ENCODE measurements at regions not wholly inside any gene's neighbourhood (a gene's known extent, or its start where the extent isn't known, plus 50 kb on each side); places are given as distances from the start of the nearest gene placed in this dataset.

DNA sequence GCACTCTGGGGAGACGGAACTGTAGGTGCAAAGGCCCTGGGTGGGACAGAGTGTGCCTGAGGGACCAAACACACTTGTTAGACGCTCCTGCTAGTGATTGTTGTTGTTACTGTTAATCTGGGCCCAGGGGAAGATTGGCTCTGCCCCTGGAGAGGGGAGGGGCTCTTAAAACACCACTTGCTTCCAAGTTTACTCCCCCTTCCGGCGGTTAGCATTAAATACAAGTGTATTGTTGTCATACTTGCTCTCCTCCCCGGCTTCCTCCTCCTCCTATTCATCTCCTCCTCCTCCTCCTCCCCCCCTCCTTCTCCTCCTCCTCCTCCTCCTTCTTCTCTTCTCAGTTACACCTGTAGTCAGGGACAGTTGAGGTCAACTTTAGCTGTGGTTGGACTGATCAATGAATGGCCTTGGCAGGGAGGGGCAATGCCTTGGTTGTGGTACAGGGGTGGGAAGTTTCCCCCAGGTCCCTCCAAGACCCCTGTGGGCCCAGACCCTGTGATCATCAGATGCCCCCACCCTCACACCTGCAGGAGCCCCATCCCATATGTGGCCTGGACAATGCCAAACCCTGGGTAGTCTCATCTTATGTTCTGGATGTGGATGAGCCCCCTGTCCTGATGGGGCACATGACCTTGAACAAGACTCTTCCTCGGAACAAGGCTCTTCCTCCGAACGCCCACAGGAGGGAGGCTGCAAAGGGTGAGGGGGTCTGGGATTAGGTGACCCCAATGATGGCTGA lies 217.3 kb downstream of the PTPRU start:
- no peak for DNase-seq (ENCODE audit: extremely low spot score)
- no peak overlapping the region for H3K27ac ChIP-seq (replicated peaks in 1 of 4)
- intact Hi-C loops (cut with DNase I): no loop called here
- H3K9me3 ChIP-seq: no peaks in the 10 kb centered on the region
- H3K4me1 ChIP-seq: no peaks in the 10 kb centered on the region
- H3K36me3 ChIP-seq: no peaks in the 10 kb centered on the region
- TF ChIP-seq CTCF (IDR thresholded peaks at IDR 0.05): peak in 1 of 3 experiments; percentile 8
- no peak for TF ChIP-seq POLR2A (IDR thresholded peaks at IDR 0.05; ENCODE audit: low read depth)
- H3K4me3 ChIP-seq: no peak overlapping the region
- H3K27me3 ChIP-seq: peaks cover 0 to 57% (median 0%) of the 10 kb centered on the region in 4 donors
- WGBS: 47% methylated on average over 8 of the region's 8 CpGs

GRCh38 chr1:29452463-29453230 lies 216.3 kb downstream of the PTPRU start:
- Histone ChIP-seq H3K9me3 (no peaks in the 10 kb centered on the region), H3K4me1 (no peaks in the 10 kb centered on the region), H3K27ac (replicated peaks in 1 of 4) (no peak overlapping the region), H3K36me3 (no peaks in the 10 kb centered on the region), H3K4me3 (no peak overlapping the region), H3K27me3 (peaks cover 0 to 54% (median 0%) of the 10 kb centered on the region in 4 donors)
- no peak for TF ChIP-seq EP300 (IDR thresholded peaks at IDR 0.05)
- WGBS: 62% methylated on average over 9 of the region's 10 CpGs
- intact Hi-C loops (cut with DNase I): no loop called here
- DNase-seq (ENCODE audit: extremely low spot score): no peak

- Histone ChIP-seq H3K4me3 (no peak overlapping the region), H3K9me3 (no peaks in the 10 kb centered on the region), H3K36me3 (no peaks in the 10 kb centered on the region), H3K27ac (replicated peaks in 1 of 4) (no peak overlapping the region), H3K27me3 (peaks cover 0 to 46% (median 0%) of the 10 kb centered on the region in 4 donors), H3K4me1 (no peaks in the 10 kb centered on the region)
- intact Hi-C loops (cut with DNase I): no loop called here
- no peak for DNase-seq (ENCODE audit: extremely low spot score)
- WGBS: 89% methylated on average over 11 of the region's 16 CpGs
- TF ChIP-seq POLR2A (IDR thresholded peaks at IDR 0.05; ENCODE audit: low read depth) (no peak), POLR2AphosphoS5 (IDR thresholded peaks at IDR 0.05) (no peak), CTCF (IDR thresholded peaks at IDR 0.05) (no peak), EP300 (IDR thresholded peaks at IDR 0.05) (no peak)
Measured at GRCh38 chr1:29451368-29451892, 215.1 kb downstream of the PTPRU start.

GRCh38 chr1:29450591-29450990 lies 214.3 kb downstream of the PTPRU start:
- H3K27ac ChIP-seq (replicated peaks in 1 of 4): no peak overlapping the region
- peaks cover 0 to 46% (median 0%) of the 10 kb centered on the region in 4 donors for H3K27me3 ChIP-seq
- TF ChIP-seq POLR2AphosphoS5 (IDR thresholded peaks at IDR 0.05) (no peak), CTCF (IDR thresholded peaks at IDR 0.05) (no peak), EP300 (IDR thresholded peaks at IDR 0.05) (no peak), POLR2A (IDR thresholded peaks at IDR 0.05; ENCODE audit: low read depth) (no peak)
- H3K9me3 ChIP-seq: no peaks in the 10 kb centered on the region
- H3K36me3 ChIP-seq: no peaks in the 10 kb centered on the region
- no peaks in the 10 kb centered on the region for H3K4me1 ChIP-seq
- no peak overlapping the region for H3K4me3 ChIP-seq
- intact Hi-C loops (cut with DNase I): no loop called here
- no peak for DNase-seq (ENCODE audit: extremely low spot score)
- WGBS: 86% methylated on average over 10 of the region's 10 CpGs

DNA sequence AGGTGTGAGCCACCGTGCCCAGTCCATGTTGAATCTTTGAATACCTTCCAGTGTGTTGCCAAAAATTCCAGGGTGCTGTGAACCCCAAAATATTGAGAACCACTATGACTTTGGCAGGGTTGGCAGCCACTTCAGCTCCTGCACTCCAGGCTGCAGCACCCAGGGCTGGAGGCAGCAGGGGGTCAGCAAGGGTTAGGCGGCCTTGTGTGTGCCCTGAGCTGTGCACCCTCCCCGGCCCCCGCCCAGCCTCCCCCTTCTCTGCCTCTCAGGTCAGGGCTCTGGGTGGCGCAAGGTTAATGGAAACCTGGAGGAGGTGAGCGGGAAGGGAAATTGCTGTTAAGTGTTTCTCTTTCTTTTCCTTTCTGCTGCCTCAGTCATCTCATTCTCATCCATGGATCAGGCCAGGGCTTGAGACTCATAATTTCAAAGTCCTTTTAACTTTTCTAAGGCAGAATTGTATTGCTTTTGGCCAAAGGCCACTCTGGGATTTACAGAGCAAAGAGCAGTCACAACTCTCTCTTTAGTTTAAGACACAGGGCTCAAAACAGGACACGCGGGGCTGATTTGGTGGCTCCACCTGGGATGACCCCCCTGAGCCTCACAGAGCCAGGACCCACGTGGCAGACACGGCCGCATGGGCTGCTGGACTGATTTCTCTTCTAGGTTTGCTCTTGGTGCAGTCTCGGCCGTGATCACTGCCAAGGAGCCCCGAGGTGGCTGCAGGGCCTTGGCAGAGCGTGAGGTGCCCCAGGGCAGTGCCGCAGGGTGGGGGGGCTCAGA lies 212.3 kb downstream of the PTPRU start:
- Histone ChIP-seq H3K36me3 (no peaks in the 10 kb centered on the region), H3K4me3 (no peak overlapping the region), H3K27me3 (peaks cover 0 to 51% (median 0%) of the 10 kb centered on the region in 4 donors), H3K4me1 (no peaks in the 10 kb centered on the region), H3K9me3 (no peaks in the 10 kb centered on the region), H3K27ac (replicated peaks in 1 of 4) (no peak overlapping the region)
- TF ChIP-seq CTCF (IDR thresholded peaks at IDR 0.05): no peak
- no peak for TF ChIP-seq EP300 (IDR thresholded peaks at IDR 0.05)
- no peak for TF ChIP-seq POLR2A (IDR thresholded peaks at IDR 0.05; ENCODE audit: low read depth)
- WGBS: 98% methylated on average over 5 of the region's 16 CpGs
- DNase-seq (ENCODE audit: extremely low spot score): no peak
- intact Hi-C loops (cut with DNase I): no loop called here

Data from esophagus muscularis mucosa (tissue), 4 donors.